IPS-18a (cell line): ENCODE measurements at regions not wholly inside any gene's neighbourhood (a gene's known extent, or its start where the extent isn't known, plus 50 kb on each side); places are given as distances from the start of the nearest gene placed in this dataset.
"Not testable (repeated sequence)": the region's sequence is repeated elsewhere in the genome, so short reads cannot be mapped to it uniquely, and the experiment has no call there.

Experiments used
- H3K27ac ChIP-seq: one replicate; pipeline ENCODE4 v1.5.1; 2013; ENCODE audit warnings: low read length
- H3K27me3 ChIP-seq: one replicate; pipeline ENCODE4 v1.6.1; 2013; ENCODE audit warnings: mild to moderate bottlenecking, low read length; ENCODE audit not compliant: control insufficient read depth, insufficient read depth
- H3K36me3 ChIP-seq: one replicate; pipeline ENCODE4 v1.6.1; 2013; ENCODE audit warnings: low read depth, low read length; ENCODE audit not compliant: control insufficient read depth
- H3K4me1 ChIP-seq: one replicate; pipeline ENCODE4 v1.6.1; 2013; ENCODE audit warnings: low read depth, low read length; ENCODE audit not compliant: control insufficient read depth
- H3K4me3 ChIP-seq: one replicate; pipeline ENCODE4 v1.5.1; 2013; ENCODE audit warnings: low read length
- H3K9ac ChIP-seq: one replicate; pipeline ENCODE4 v1.6.1; 2013; ENCODE audit warnings: mild to moderate bottlenecking, low read length, moderate library complexity
- H3K9me3 ChIP-seq: one replicate; pipeline ENCODE4 v1.6.1; 2013; ENCODE audit warnings: low read depth, low read length; ENCODE audit not compliant: control insufficient read depth

DNA sequence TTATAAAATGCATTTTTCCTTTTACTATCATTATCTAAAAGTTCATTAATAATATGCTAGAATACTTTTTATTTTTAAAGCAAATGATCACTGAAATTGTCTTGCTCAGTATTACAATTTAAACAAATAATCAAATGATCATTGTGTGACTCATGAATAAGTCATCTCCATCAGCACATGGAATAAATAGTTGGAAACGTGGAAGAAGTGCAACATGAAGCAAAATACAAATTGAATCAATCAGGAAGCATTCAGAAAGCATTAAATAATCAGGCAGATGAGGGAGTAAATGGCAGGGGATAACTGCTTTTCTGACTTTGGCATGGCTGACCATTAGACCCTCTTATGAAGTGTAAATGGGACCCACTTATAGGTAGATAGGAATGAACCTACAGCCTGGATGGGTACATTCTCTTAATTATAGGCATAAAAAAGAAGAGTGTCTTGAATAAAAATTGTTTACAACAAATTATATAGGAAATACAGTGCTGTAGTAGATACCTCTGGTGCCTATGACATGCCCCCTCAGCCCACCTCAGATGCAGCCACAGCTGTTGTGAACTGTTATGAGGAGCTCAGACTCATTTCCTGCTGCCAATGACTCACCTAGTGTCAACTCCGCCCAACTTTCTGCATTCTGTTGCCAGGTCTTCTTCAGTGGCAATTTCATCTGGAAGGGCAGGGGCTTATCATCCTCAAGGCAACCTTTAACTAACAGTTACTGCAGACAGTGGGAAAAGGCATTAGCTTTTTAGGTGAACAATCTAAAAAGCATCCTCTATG lies 936.0 kb downstream of the TRIB2 start:
- Histone ChIP-seq H3K27me3 (no peaks in the 10 kb centered on the region), H3K9ac (no peak overlapping the region), H3K27ac (no peak overlapping the region), H3K9me3 (peaks cover 9% of the 10 kb centered on the region), H3K4me1 (no peaks in the 10 kb centered on the region), H3K36me3 (no peaks in the 10 kb centered on the region), H3K4me3 (no peak overlapping the region)

GRCh38 chr2:13654416-13654815 lies 937.7 kb downstream of the TRIB2 start:
- H3K27ac ChIP-seq: no peak overlapping the region
- no peak overlapping the region for H3K4me3 ChIP-seq
- H3K9me3 ChIP-seq: peaks cover 9% of the 10 kb centered on the region
- H3K4me1 ChIP-seq: no peaks in the 10 kb centered on the region
- H3K36me3 ChIP-seq: no peaks in the 10 kb centered on the region
- H3K27me3 ChIP-seq: no peaks in the 10 kb centered on the region
- H3K9ac ChIP-seq: no peak overlapping the region

GRCh38 chr2:13660231-13660630 lies 943.5 kb downstream of the TRIB2 start:
- no peak overlapping the region for H3K27ac ChIP-seq
- no peaks in the 10 kb centered on the region for H3K4me1 ChIP-seq
- H3K4me3 ChIP-seq: no peak overlapping the region
- H3K27me3 ChIP-seq: no peaks in the 10 kb centered on the region
- H3K36me3 ChIP-seq: no peaks in the 10 kb centered on the region
- H3K9me3 ChIP-seq: no peaks in the 10 kb centered on the region
- H3K9ac ChIP-seq: no peak overlapping the region

DNA sequence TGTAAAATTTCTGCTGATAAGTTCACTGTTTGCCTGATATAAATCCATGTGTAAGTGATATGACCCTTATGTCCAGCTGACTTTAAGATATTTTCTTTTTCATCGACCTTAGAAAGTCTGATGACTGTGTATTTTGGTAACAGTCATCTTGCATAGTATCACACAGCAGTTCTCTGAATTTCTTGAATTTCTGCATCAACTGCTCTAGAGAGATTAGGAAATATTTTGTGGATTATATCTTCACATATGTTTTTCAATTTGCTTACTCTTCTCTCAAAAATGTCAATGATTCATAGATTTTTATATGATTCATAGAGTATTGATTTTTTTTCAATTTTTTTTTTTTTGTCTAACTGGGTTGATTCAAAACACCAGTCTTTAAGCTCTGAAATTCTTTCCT lies 945.3 kb downstream of the TRIB2 start:
- Histone ChIP-seq H3K9me3 (no peaks in the 10 kb centered on the region), H3K4me3 (no peak overlapping the region), H3K9ac (no peak overlapping the region), H3K27ac (no peak overlapping the region), H3K36me3 (no peaks in the 10 kb centered on the region), H3K27me3 (no peaks in the 10 kb centered on the region), H3K4me1 (no peaks in the 10 kb centered on the region)

GRCh38 chr2:13666582-13667414 lies 950.1 kb downstream of the TRIB2 start:
- Histone ChIP-seq H3K27me3 (peaks cover under 1% of the 10 kb centered on the region), H3K36me3 (no peaks in the 10 kb centered on the region), H3K9ac (no peak overlapping the region), H3K4me3 (no peak overlapping the region), H3K9me3 (no peaks in the 10 kb centered on the region), H3K27ac (no peak overlapping the region), H3K4me1 (no peaks in the 10 kb centered on the region)

DNA sequence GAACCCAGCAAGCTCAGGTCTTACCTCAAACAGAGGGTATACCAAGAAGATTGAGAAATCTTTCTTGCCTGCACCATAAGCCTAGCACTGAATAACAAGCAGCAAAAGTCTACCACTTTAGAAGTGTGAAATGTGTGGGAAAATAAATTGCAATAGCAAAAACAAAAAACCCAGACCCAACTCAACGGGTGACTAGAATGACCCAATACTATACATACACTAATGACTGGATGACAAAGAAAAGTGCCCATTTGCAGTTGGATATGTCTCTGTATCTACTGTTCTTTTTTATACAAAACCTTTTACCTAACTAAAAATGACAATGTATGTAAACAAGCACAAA lies 950.6 kb downstream of the TRIB2 start:
- H3K36me3 ChIP-seq: no peaks in the 10 kb centered on the region
- H3K4me1 ChIP-seq: no peaks in the 10 kb centered on the region
- peaks cover 6% of the 10 kb centered on the region for H3K27me3 ChIP-seq
- H3K9me3 ChIP-seq: no peaks in the 10 kb centered on the region
- no peak overlapping the region for H3K9ac ChIP-seq
- H3K27ac ChIP-seq: no peak overlapping the region
- H3K4me3 ChIP-seq: no peak overlapping the region

GRCh38 chr2:13669607-13670006 lies 952.9 kb downstream of the TRIB2 start:
- Histone ChIP-seq H3K36me3 (no peaks in the 10 kb centered on the region), H3K4me1 (no peaks in the 10 kb centered on the region), H3K9ac (no peak overlapping the region), H3K27me3 (peaks cover 28% of the 10 kb centered on the region), H3K9me3 (no peaks in the 10 kb centered on the region), H3K27ac (no peak overlapping the region), H3K4me3 (no peak overlapping the region)

DNA sequence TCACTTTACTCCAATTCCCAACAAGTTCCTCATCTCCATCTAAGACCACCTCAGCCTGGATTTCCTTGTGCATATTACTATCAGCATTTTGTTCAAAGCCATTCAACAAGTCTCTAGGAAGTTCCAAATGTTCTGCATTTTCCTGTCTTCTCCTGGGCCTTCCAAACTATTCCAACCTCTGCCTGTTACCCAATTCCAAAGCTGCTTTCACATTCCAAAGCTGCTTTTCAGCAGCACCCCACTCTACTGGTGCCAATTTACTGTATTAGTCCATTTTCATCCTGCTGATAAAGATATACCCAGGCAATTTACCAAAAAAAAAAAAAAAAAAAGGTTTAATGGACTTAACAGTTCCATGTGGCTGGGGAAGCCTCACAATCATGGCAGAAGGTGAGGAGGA lies 957.1 kb downstream of the TRIB2 start:
- not testable (repeated sequence) for H3K4me1 ChIP-seq, H3K27ac ChIP-seq, H3K4me3 ChIP-seq, H3K36me3 ChIP-seq, H3K9me3 ChIP-seq, H3K9ac ChIP-seq
- peaks cover 71% of the 10 kb centered on the region for H3K27me3 ChIP-seq

DNA sequence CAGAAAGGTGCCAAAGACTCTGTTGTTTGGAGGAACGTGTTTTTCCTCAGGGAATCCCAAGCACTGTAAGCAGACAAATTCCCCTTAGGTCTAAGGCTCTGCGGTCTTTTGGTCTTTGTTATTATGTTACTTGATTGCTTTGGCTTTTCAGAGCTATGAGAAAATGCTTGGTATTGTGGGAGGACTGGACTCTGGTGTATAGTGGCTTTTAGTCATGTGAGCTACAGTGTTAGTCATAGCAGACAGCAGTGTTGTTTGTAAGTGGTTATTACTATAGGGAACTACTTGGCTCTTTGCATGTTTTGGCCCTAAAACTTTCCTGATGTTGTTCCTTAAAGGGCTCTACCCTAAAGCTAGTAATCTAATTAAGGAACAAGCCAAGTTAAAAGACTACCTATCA lies 956.2 kb upstream of the LRATD1 start:
- H3K4me1 ChIP-seq: peaks cover 4% of the 10 kb centered on the region
- peaks cover 95% of the 10 kb centered on the region for H3K27me3 ChIP-seq
- H3K4me3 ChIP-seq: no peak overlapping the region
- H3K36me3 ChIP-seq: no peaks in the 10 kb centered on the region
- H3K27ac ChIP-seq: no peak overlapping the region
- no peak overlapping the region for H3K9ac ChIP-seq
- no peaks in the 10 kb centered on the region for H3K9me3 ChIP-seq

GRCh38 chr2:13681936-13682335 lies 950.6 kb upstream of the LRATD1 start:
- H3K9ac ChIP-seq: no peak overlapping the region
- H3K36me3 ChIP-seq: no peaks in the 10 kb centered on the region
- H3K4me1 ChIP-seq: peaks cover under 1% of the 10 kb centered on the region
- H3K4me3 ChIP-seq: no peak overlapping the region
- no peak overlapping the region for H3K27ac ChIP-seq
- peaks cover 8% of the 10 kb centered on the region for H3K9me3 ChIP-seq
- H3K27me3 ChIP-seq: peaks cover 51% of the 10 kb centered on the region

DNA sequence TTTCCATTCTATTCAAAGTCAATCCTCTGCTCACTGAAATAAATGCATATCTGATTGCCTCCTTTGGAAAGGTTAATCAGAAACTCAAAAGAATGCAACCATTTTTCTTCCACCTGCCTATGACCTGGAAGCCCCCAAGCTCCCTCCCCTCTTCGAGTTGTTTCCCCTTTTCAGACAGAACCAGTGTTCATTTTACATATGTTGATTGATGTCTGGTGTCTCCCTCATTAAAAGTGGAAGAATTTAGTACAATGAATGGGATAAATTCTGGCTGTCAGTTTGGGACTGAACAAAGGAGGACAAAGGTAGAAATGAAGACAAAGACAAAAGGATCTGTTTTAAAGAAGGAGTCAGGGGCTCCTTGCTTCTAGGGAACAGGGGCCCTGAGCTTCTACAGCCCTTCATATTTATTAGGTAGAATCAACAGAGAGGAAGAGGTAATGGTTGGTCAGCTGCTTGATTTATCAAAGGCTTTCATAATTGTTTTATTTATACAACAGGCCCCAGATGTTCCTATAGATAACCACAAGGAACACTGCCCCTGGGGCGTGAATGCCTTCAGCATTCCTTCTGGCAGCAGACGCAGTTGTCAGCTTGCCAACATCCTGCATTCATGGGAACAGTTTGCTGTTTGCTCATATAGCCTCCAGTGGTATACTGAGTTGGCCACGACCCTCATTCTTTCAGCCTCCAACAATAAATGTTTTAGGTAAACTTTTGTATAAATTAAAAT lies 949.8 kb upstream of the LRATD1 start:
- no peak overlapping the region for H3K9ac ChIP-seq
- peaks cover 8% of the 10 kb centered on the region for H3K9me3 ChIP-seq
- H3K27me3 ChIP-seq: peaks cover 44% of the 10 kb centered on the region
- H3K27ac ChIP-seq: no peak overlapping the region
- H3K36me3 ChIP-seq: no peaks in the 10 kb centered on the region
- H3K4me1 ChIP-seq: no peaks in the 10 kb centered on the region
- no peak overlapping the region for H3K4me3 ChIP-seq
